ENCODE measurements at regions not wholly inside any gene's neighbourhood (a gene's known extent, or its start where the extent isn't known, plus 50 kb on each side); places are given as distances from the start of the nearest gene placed in this dataset.

DNA sequence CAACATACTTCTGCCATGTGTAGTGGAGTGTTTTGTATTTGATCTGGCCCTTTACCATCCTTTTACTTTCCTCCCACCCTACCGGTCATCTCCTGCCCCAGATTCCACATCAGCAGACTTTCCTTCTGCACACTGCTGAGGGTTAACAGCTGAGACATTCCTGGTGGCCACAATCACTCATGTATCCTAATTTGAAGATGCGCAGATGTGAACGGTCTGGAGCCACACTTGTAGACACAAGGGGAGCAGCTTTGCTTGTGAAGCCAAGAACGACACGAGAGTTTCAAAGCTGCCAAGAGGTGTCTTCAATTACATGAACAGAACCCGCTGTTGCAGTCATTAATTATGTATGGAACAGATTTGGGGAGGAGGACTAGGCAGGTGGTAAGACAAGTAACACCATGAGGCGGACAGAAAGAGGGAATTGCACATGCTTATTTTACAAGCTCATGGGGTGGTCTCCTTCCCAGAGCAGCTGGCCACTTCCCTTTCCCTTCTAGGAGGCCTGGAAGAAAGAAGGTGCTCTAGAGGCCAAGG is 260.7 kb upstream of the KLHL29 start:
- no peak for DNase-seq

DNA sequence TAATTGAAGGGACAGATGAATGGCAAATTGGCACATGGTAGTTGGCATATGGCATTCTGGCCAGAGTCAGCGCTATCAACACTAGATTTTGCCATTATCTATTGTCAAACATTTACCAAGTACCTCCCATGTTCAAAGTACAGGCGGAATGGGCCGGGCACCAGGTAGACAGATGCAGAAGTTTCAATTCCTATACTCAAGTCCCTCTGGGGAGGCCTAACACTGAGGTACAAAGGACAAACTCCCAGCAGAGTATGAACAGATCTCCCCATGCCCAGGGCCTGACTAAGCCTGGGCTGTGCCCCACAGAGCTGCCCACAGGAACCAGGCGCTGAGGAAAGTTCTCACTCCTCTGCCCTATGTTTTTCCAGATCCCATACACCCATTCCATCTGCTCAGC is 257.5 kb upstream of the KLHL29 start:
- no peak for DNase-seq

DNA sequence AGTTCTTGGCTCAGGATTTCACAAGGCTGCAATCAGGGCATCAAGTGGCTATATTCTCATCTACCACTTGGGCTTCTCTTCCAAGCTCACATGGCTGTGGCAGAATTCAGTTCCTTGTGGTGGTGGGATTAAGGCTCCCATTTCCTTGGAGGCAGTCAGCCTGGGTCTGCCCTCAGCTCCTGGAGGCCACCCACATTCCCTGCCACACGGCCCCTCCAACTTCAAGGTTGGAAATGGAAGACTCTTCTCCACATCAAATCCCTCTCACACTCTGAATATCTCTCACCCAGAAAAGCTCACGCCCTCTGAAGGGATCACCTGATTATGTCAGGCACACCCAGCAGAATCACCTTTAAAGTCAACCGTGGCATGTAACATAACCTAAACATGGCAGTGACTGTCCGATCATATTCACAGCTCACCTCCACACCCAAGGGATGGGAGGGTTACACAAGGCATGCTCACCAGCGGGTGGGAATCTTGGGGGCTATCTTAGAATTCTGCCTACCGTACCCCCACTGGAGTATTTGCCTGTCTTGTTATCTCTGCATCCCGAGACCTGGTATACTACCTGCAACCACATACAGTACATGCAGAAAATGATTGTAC is 256.2 kb upstream of the KLHL29 start:
- DNase-seq = no peak

DNA sequence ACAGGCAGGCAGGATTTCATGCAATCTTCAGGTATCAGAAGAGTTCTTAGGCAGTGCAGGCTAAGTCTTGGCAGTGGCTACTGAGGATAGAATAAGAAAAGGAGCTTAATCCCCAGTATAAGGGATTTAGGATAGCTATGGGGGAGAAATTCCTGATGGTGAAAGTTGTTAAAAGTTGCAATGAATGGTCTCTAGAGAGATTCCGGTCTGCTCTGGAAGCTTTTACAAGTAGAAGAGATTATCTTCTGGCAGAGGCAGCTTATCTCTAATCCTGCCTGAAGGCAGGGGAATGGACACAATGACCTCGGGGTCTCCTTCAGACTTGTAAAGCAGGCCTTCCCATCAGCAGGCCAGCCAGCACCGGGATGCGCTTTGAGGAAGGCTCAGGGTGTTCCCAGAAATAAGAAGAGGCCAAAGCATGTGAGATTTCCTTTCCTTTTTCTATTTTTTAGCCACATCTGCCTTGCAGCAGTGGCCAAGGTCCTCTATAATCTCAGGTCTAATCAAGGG is 253.9 kb upstream of the KLHL29 start:
- DNase-seq = no peak

DNA sequence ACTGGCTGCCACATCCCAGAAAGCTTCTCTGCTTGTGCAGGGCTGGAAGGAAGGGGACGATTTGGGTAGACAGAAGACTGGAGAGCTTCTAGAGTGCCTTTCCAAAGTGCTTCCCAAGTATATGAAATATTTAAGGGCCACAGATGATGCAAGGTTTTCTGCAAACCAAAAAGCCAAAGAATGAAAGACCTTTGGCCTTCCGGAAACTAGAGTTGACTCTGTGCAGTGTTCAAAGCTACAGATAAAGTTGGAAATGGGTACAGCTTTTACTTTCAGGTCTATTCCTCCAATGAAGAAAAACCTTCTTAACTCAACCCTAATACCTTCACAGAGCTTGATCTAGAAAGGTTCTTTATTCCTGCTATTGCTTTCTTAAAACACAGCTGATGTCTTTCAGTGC is 253.0 kb upstream of the KLHL29 start:
- DNase-seq = no peak

DNA sequence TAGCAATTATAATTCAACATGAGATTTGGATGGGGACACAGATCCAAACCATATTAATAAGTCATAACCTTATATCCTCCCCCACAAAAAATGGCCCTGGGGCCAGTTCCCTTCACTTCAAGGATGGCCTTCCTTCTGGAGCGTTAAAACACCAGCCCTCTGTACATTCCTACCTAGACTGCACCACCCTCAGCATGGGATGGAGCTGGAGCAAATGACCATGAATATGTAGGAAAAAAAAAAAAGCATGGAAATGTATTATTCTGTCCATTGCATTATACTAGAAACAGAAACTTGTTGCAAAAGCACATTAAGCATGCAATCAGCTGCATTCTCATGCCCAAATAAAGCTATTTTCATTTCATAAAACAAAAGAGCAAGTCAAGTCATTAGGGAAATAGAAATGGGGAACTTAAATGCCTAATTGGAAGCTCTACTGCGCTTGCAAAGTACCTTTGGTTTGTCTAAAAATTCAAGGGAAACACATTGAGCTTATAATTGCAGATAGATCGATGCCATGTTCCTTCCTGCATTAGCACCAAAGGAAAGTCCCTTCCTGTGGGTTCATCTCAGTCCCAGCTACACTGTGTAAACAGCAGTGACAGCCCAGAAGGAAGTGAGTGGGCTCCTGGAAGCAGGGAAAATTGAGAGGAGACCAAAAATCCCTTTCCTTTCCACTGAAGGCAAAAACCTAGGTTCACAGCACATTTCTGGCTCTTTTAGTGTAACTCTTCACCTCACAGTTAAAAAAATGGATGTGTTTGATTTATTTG is 252.0 kb upstream of the KLHL29 start:
- DNase-seq = no peak

DNA sequence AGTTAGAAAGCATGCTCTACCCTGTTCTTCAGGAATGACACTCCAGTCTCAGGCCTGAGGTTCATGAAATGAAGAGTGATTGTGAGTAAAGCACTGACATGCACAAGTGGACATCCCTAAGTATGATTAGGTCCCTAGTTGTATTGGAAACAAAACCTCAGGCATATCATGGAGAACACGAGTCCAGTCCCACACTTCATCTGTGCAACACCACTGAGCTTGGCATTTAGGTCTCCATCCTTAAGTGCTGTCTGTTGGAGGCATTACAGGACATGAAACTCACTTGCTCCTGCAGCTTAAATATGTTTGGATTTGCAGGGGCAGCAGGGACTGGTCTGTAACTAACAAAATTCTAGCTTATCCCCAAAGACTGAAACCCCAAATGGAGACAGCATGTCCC is 250.3 kb upstream of the KLHL29 start:
- no peak for DNase-seq

DNA sequence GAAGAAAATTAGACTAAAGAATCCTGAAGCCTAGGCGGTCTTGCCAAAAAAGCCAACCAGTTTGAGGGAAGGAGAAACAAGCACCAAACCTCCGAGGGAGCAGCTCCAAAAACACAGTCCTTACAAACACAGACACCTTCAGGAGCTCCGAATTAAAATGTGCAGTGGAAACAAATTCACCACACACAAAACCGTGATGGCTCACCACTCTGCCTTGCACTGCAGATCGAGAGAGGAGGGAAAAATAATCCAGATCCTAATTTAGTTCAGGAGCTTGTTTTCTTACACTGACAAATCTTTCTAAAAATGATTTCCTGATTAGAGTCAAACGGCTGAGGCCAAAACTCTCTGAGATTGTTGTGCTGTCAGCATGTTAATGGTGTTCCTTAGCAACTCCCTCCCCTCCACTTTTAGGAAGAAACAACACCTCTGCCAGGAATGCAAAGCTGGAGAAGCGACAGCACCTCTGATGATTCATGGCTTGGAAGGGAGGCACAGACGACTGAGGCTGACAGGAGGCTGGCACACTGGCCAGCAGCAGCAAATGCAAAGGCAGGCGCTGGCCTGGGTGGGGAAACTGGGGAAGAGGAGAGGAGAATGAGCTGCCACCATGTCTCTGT is 249.4 kb upstream of the KLHL29 start:
- DNase-seq = no peak

DNA sequence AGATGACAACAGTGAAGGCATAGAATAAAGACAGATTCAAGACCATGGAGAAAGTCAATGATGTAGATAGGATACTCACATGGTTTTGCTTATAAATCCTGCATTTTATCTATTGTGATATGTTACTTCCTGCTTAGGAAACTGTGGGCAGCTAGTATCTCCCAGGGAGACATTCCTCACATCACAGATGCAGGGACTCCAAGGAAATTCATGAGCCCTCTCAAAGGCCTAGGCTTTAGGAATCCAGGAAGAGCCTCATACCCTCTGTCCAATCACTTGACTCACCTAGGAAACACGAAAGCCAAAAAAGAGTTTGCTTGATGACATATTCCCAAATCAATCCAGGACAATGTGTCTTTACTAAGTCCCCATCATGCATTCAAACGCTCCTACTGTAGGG is 247.8 kb upstream of the KLHL29 start:
- DNase-seq = no peak

DNA sequence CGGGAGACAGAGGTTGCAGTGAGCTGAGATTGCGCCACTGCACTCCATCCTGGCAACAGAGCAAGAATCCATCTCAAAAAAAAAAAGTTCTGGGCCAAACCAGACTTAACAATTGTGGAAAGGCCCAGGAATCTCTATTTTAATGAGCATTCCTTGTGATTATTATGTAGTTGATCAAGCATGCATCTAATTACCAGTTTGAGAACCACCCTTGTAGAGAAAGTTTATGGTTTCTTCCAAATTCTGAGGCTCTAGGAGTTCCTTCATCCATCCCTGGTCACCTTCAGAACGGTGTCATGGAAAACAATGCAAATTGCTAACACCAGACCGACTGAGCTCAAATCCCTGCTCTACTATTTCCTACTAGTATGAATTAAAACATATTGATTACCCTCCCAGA is 246.3 kb upstream of the KLHL29 start:
- DNase-seq = no peak

DNA sequence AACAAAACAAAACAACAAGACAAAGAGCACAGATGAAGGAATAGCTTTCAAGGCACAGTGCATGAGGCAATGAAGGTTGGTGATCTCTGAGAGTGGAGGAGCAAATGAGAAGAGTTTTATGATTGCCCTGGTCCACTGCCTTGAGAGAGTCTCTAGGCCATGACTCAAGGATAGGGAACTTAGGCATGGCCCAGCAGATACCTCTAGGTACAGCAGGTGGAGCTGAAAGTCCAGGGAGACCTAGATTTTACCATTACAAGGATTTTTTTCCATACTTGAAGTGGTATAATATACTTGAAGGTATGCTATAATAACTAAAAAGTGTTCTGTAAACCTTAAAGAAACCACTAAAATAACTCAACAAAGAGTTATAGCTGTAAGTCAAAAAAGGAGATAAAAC is 239.5 kb upstream of the KLHL29 start:
- no peak for DNase-seq

DNA sequence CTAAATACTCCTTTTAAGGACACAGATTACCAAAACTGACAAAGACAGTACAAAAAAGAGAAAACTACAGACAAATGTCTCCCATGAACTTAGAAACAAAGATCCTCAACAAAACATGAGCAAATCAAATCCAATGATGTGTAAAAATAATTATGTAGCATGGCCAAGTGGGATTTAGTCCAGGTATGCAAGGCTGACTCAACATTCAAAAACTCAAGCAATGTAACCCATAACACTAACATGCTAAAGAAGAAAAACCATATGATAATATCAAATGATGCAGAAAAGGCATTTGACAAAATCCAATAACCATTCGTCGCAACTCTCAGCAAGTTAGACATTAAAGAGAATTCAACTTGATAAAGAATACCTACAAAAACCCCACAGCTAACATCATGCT is 239.0 kb upstream of the KLHL29 start:
- no peak for DNase-seq

DNA sequence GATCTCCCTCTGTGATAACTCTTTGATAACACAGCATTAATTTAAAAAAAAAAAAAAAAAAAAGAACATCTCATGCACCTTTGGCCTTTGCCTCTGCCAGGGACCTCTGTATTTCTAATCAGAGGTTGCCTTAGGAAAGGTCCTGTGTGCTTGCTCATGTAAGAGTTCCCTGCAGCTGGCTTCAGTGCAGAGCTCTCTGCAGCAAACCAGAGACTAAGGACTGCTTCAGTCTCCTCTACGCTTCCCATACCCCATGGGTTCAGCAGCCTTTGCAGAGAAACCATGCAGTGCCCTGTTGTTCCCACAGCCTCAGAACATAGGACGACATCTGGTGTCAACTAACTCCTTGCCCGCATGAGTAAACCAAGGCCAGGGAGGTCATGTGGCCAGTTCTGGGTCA is 236.6 kb upstream of the KLHL29 start:
- no peak for DNase-seq

DNA sequence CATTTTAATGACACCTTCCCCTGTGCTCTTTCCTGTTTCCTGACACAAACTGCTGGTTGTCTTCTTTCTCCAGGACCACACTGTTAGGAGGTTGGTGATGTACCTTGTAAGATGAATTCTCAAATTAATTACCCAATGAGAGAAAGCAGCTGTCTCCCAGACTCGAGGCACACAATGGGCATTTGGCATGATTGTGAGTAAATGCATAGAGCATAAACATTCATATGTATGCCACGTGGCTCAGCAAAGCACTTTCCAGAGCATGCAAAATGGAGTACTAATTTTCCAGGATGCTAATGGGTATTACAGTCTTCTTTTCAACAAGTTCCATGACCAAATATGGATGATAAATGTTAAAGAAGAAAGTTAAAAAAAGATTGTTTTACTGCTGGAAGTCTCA is 235.2 kb upstream of the KLHL29 start:
- DNase-seq = no peak

DNA sequence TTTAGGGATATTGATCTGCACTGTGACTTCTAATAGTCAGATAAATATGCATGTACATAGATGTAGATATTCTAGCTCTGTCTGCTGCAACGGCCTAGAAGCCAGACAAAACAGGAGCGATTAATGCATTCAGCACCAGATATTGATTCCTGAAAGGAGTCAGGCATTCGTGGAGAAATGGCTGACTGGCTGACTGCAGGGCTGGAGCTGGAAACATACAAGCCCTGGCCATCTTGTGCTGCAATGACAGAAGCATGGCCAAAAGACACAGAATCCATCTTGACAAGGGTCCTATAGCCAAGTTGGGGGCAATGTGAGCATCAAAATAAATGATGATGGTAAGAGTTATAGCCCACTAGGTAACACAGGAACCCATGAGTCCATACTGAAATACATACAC is 231.5 kb upstream of the KLHL29 start:
- DNase-seq = no peak

DNA sequence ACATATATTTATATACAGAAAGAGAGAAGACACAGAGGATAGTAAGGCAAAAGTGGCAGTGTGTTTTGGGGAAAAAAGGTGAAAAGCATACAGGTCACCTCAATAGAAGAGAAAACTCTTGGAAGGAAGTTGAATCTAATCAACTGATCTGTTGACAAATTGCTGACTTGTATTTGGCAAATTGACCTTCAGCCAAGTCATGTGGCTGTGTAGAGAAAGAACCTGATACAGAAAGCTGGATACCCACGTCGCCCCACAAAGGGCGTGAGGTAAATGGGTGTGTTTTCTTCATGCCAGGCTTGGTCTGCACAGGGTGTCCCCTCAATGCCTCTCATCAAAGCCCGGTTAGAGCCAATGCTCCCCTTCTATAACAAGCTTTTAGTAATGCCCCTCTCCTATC is 230.0 kb upstream of the KLHL29 start:
- no peak for DNase-seq

DNA sequence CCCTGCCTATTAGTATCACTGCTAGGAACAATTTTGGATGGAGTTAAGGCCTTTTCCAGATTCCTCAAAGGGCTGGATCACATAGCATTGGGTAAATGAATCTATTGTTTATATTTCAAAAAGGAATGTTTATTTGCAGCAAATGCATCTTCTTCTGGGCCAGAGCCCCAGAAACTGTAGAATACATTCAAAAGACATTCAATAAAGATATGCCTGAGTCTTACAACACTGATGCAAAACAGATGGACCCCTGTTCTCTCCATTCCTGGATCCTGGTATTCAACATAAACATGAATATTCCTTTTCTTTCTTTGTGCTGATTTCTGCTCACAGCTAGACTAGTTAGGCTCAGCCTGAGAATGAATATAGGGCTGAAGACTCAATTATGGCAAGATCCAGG is 227.2 kb upstream of the KLHL29 start:
- no peak for DNase-seq

DNA sequence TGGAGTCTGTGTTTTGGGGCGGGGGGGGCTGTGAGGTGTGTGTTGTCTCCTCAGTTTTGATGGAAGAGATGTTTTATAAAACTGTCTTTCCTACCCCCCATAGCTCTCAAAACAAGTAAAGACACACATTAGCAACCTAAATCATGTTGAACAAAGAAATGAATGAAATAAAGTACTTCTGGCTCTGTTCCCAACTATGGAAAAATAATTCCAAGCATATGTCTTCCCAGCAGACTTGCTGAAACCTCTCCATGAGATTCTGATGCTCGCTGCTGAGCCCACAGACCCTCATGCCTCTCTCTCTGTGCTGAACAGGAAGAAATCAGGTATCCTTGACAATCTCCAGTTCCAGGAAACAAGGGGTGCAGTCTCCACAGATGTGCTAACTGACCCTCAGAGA is 226.7 kb upstream of the KLHL29 start:
- DNase-seq = no peak

DNA sequence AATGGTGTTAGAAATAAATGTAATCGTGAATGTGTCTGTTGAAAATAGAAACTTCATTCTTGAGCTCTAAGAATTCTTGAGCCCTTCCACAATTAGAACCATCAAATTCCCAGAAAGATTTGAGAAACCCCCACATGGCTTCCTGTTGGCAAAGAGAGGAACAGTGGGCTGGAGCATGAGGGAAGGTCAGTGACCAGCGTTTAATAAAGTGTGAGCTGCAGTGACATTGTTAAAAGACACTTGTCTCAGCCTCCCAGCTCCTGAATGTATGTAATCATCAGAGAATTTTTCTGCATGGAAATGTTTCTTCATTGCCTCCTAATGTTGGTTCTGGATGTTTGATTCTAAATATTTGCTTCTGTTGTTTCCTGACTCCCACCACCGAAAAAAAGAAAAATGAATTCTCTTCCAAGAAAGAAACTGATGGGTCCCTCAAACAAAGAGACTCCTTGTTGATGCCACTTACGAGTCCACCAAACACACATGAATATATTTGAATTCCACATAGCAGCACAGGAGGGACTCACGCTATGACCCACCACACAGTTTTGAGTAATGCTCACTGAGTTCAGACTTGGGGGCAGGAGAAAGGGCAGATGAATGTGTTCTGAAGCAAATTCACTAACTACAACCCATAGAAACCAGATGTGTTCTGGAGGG is 225.1 kb upstream of the KLHL29 start:
- no peak for DNase-seq

DNA sequence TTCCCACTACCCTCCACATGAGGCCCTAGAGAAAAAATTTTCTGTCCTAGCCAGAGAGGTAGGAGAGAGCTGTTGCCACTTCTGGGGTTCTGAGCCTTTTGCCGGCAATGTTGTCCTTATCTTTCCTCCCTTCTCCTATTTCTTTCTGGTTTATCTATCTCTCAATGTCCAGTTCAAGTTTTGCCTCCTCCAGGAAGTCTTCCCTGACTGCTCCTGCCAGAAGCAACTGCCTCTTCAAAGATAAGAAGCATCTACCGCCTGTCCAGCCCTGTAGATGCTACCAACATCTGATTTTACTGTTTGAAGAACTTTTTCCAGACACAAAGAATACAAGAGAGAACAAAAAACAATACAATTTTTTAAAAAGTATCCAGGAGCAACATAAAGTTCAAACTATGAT is 220.8 kb upstream of the KLHL29 start:
- no peak for DNase-seq

DNA sequence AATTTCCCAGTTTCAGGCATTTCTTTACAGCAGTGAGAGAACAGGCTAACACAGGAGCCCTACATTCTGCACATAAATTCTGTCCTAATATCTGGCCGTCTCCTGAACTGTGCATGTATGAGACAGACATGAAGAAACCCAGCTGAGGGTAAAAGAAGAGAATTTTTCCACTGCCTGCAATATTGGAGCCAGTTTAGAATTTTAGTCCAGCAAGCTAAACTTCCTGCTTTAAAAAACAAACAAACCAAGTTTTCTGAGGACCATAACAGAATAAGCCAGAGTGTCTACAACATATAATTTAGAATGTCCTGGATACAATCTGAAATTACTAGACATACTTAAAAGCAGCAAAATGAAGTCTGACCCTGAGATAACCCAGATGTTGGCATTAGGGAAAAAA is 215.1 kb upstream of the KLHL29 start:
- DNase-seq = no peak

DNA sequence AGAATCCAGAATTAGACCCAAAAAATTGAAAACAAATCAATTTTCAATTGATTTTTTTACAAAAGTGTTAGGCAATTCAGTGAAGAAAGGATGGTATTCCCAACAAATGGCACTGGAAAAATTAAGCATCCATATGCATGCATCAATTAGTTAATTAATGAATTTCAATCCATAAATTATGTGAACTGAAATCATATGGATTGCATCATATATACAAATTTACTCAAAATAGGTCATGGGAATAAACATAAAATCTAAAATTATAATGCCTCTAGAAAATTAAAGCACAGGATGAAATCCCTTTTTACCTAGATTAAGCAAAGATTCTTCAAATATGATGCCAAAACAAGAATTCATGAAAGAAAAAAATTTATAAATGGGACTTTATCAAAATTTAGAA is 213.9 kb upstream of the KLHL29 start:
- no peak for DNase-seq

DNA sequence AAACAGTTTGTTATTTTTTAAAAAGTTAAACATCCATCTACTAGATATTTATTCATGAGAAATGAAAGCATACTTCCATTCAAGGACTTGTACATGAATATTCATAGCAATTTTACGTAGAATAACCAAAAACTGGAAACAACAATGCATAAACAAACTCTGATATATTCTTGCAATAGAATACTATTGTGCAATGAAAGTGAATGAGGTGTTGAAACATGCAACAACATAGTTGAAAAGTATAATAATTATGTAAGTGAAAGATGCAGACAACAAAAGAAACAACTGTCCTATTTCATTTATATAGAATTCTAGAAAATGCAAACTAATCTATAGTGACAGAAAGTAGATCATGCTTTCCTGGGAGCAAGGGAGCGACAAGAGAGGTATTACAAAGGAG is 206.6 kb upstream of the KLHL29 start:
- DNase-seq = no peak

DNA sequence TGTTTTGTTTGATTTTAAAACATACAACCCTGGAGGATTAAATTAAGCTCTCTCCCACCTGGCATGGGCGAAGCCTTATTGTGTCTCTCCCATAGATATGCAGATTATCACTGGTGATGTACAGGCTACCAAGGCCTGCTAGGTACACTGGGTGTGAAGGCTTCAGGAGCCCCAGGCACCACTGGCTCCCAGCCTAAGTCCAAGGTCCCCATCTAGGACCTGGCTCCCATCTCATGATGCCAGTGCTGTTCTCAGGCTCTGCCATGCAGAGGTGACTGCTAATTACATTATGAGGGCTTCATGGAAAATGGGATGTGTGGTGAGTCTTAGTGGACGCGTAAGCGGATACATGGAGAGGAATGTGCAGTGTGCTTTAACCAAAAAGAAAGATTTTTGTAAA is 201.2 kb upstream of the KLHL29 start:
- no peak for DNase-seq
